ENCODE measurements at regions not wholly inside any gene's neighbourhood (a gene's known extent, or its start where the extent isn't known, plus 50 kb on each side); places are given as distances from the start of the nearest gene placed in this dataset.

GRCh38 chrX:25343060-25343459 lies 327.3 kb upstream of the ARX start:
- Histone ChIP-seq H3K9me3 (no peaks in the 10 kb centered on the region), H3K27ac (ENCODE audit: low read depth in 2 of 2, low read length in 1 of 2) (no peak overlapping the region), H3K27me3 (ENCODE audit: insufficient read depth) (no peaks in the 10 kb centered on the region), H3K4me2 (no peak overlapping the region), H3K79me2 (ENCODE audit: insufficient read depth) (no peaks in the 10 kb centered on the region), H2AFZ (ENCODE audit: low read depth) (no peak overlapping the region), H3K9me2 (no peaks in the 10 kb centered on the region), H3F3A (replicated peaks; ENCODE audit: insufficient read depth) (no peaks in the 10 kb centered on the region), H3K4me3 (ENCODE audit: low read depth in 2 of 2, low read length in 1 of 2) (no peak overlapping the region), H4K20me1 (ENCODE audit: insufficient read depth) (no peaks in the 10 kb centered on the region), H3K36me3 (replicated peaks in 1 of 2; ENCODE audit: control insufficient read depth in 1 of 2, insufficient read depth in 2 of 2, low read length in 1 of 2) (no peaks in the 10 kb centered on the region), H3K9ac (no peak overlapping the region), H3K4me1 (ENCODE audit: control insufficient read depth in 1 of 2, insufficient read depth in 2 of 2, low read depth in 1 of 2, low read length in 1 of 2) (no peaks in the 10 kb centered on the region)
- POLR2A ChIA-PET: no interaction called here
- CTCF ChIA-PET: no interaction called here
- WGBS (ENCODE audit: low lambda C conversion rate): 0% methylated on average over 1 of the region's 1 CpG
- no peak for DNase-seq
- no peak for TF ChIP-seq FOXM1 (IDR thresholded peaks at IDR 0.05; ENCODE audit: low read depth)
- TF ChIP-seq, protein P1, sequence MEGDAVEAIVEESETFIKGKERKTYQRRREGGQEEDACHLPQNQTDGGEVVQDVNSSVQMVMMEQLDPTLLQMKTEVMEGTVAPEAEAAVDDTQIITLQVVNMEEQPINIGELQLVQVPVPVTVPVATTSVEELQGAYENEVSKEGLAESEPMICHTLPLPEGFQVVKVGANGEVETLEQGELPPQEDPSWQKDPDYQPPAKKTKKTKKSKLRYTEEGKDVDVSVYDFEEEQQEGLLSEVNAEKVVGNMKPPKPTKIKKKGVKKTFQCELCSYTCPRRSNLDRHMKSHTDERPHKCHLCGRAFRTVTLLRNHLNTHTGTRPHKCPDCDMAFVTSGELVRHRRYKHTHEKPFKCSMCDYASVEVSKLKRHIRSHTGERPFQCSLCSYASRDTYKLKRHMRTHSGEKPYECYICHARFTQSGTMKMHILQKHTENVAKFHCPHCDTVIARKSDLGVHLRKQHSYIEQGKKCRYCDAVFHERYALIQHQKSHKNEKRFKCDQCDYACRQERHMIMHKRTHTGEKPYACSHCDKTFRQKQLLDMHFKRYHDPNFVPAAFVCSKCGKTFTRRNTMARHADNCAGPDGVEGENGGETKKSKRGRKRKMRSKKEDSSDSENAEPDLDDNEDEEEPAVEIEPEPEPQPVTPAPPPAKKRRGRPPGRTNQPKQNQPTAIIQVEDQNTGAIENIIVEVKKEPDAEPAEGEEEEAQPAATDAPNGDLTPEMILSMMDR (IDR thresholded peaks at IDR 0.05): peak; percentile 13; the same call in 1 of the 2 replicates
- TF ChIP-seq YY1 (IDR thresholded peaks at IDR 0.05; ENCODE audit: low read depth): no peak
- TF ChIP-seq SMC3 (IDR thresholded peaks at IDR 0.05; ENCODE audit: low read depth, low read length): no peak
- TF ChIP-seq RAD21 (IDR thresholded peaks at IDR 0.05; ENCODE audit: low read length): peak; percentile 3; the same call in 1 of the 2 replicates

DNA sequence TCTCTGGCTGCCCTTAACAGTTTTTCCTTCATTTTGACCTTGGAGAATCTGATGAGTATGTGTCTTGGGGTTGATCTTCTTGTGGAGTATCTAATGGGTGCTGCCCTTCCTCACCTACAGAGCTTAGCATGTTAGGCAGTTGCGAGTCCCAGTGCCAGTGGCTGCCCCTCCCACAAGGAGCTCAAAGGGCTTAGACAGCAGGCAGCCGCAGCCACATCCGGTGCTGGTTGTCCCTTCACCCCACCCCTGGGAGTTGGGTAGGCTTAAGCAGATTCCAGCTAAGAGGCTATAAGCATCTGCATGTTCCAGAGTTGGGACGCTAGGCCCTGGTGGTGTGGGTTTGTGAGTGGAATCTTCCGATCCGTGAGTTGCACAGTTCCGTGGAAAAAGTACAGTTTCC lies 322.1 kb upstream of the ARX start:
- ChIA-PET POLR2A (no interaction called here), CTCF (no interaction called here)
- Histone ChIP-seq H3K4me1 (ENCODE audit: control insufficient read depth in 1 of 2, insufficient read depth in 2 of 2, low read depth in 1 of 2, low read length in 1 of 2) (no peaks in the 10 kb centered on the region), H3K4me2 (no peak overlapping the region), H3K9ac (no peak overlapping the region), H3K4me3 (ENCODE audit: low read depth in 2 of 2, low read length in 1 of 2) (no peak overlapping the region), H3K9me2 (no peaks in the 10 kb centered on the region), H3K27me3 (ENCODE audit: insufficient read depth) (no peaks in the 10 kb centered on the region), H3K79me2 (ENCODE audit: insufficient read depth) (no peaks in the 10 kb centered on the region), H3K27ac (ENCODE audit: low read depth in 2 of 2, low read length in 1 of 2) (no peak overlapping the region), H3K9me3 (no peaks in the 10 kb centered on the region), H3K36me3 (replicated peaks in 1 of 2; ENCODE audit: control insufficient read depth in 1 of 2, insufficient read depth in 2 of 2, low read length in 1 of 2) (no peaks in the 10 kb centered on the region), H2AFZ (ENCODE audit: low read depth) (no peak overlapping the region), H3F3A (replicated peaks; ENCODE audit: insufficient read depth) (no peaks in the 10 kb centered on the region), H4K20me1 (ENCODE audit: insufficient read depth) (no peaks in the 10 kb centered on the region)
- TF ChIP-seq, protein P2, sequence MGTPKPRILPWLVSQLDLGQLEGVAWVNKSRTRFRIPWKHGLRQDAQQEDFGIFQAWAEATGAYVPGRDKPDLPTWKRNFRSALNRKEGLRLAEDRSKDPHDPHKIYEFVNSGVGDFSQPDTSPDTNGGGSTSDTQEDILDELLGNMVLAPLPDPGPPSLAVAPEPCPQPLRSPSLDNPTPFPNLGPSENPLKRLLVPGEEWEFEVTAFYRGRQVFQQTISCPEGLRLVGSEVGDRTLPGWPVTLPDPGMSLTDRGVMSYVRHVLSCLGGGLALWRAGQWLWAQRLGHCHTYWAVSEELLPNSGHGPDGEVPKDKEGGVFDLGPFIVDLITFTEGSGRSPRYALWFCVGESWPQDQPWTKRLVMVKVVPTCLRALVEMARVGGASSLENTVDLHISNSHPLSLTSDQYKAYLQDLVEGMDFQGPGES (IDR thresholded peaks at IDR 0.05; ENCODE audit: low read depth, low read length): no peak
- no peak for TF ChIP-seq RAD21 (IDR thresholded peaks at IDR 0.05; ENCODE audit: low read length)
- no peak for TF ChIP-seq EP300 (IDR thresholded peaks at IDR 0.05; ENCODE audit: borderline replicate concordance in 1 of 2, low read depth in 1 of 2, low read length in 1 of 2)
- no peak for TF ChIP-seq FOSL2 (IDR thresholded peaks at IDR 0.05; ENCODE audit: borderline replicate concordance, low read depth)
- TF ChIP-seq, protein P3, sequence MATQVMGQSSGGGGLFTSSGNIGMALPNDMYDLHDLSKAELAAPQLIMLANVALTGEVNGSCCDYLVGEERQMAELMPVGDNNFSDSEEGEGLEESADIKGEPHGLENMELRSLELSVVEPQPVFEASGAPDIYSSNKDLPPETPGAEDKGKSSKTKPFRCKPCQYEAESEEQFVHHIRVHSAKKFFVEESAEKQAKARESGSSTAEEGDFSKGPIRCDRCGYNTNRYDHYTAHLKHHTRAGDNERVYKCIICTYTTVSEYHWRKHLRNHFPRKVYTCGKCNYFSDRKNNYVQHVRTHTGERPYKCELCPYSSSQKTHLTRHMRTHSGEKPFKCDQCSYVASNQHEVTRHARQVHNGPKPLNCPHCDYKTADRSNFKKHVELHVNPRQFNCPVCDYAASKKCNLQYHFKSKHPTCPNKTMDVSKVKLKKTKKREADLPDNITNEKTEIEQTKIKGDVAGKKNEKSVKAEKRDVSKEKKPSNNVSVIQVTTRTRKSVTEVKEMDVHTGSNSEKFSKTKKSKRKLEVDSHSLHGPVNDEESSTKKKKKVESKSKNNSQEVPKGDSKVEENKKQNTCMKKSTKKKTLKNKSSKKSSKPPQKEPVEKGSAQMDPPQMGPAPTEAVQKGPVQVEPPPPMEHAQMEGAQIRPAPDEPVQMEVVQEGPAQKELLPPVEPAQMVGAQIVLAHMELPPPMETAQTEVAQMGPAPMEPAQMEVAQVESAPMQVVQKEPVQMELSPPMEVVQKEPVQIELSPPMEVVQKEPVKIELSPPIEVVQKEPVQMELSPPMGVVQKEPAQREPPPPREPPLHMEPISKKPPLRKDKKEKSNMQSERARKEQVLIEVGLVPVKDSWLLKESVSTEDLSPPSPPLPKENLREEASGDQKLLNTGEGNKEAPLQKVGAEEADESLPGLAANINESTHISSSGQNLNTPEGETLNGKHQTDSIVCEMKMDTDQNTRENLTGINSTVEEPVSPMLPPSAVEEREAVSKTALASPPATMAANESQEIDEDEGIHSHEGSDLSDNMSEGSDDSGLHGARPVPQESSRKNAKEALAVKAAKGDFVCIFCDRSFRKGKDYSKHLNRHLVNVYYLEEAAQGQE (IDR thresholded peaks at IDR 0.05; ENCODE audit: low read depth, low read length): no peak
- TF ChIP-seq JUND (IDR thresholded peaks at IDR 0.05): no peak
- TF ChIP-seq NRF1 (IDR thresholded peaks at IDR 0.05; ENCODE audit: low read depth, low read length): no peak
- no peak for TF ChIP-seq SMC3 (IDR thresholded peaks at IDR 0.05; ENCODE audit: low read depth, low read length)
- TF ChIP-seq USF1 (IDR thresholded peaks at IDR 0.05; ENCODE audit: borderline replicate concordance, low read depth): no peak
- 20% methylated on average over 2 of the region's 7 CpGs for WGBS (ENCODE audit: low lambda C conversion rate)
- DNase-seq: no peak
